Omental fat pad (tissue), 3 donors: ENCODE measurements at regions not wholly inside any gene's neighbourhood (a gene's known extent, or its start where the extent isn't known, plus 50 kb on each side); places are given as distances from the start of the nearest gene placed in this dataset.

Experiments used
- ATAC-seq: fragments of 150-250 bp; one replicate; pipeline ENCODE4 v1.9.1; 2016; ENCODE audit warnings: mild to moderate bottlenecking, moderate library complexity; ENCODE audit not compliant: low FRiP score
- DNase-seq: peaks from one replicate; pipeline ENCODE4 v3.0.0-alpha.2; 2019; ENCODE audit warnings: low spot score
- TF ChIP-seq, protein P1 (sequence below), 3 donors: fragments of 450-650 bp; IDR thresholded peaks; one replicate each; pipeline ENCODE4 v1.5.1; 2016 to 2017; ENCODE audit warnings: antibody characterized with exemption in 3 of 3, mild to moderate bottlenecking in 3 of 3, moderate library complexity in 2 of 3

DNA sequence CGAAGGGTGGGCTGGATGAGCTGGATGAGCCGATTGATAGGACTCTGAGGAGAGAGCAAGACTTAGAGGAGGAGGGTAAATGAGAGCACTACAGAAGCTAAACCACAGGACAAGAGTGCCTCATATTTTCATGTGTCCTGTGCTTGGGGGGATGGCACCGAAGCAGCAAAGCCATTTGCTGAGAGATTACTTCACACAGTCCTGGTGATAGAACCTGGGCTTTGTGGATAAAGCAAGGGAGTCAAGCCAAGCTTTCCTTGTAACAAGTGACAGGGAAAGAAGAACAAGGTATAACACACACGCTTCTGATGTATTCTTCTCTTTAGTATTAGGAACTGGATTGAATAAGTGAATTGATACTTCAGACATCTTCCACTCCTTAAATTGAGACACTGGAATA, 253.7 kb downstream of the ANKRD7 start:
- TF ChIP-seq, protein P1, sequence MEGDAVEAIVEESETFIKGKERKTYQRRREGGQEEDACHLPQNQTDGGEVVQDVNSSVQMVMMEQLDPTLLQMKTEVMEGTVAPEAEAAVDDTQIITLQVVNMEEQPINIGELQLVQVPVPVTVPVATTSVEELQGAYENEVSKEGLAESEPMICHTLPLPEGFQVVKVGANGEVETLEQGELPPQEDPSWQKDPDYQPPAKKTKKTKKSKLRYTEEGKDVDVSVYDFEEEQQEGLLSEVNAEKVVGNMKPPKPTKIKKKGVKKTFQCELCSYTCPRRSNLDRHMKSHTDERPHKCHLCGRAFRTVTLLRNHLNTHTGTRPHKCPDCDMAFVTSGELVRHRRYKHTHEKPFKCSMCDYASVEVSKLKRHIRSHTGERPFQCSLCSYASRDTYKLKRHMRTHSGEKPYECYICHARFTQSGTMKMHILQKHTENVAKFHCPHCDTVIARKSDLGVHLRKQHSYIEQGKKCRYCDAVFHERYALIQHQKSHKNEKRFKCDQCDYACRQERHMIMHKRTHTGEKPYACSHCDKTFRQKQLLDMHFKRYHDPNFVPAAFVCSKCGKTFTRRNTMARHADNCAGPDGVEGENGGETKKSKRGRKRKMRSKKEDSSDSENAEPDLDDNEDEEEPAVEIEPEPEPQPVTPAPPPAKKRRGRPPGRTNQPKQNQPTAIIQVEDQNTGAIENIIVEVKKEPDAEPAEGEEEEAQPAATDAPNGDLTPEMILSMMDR (IDR thresholded peaks at IDR 0.05) = no peak
- DNase-seq (no peak), ATAC-seq (no peak)

DNA sequence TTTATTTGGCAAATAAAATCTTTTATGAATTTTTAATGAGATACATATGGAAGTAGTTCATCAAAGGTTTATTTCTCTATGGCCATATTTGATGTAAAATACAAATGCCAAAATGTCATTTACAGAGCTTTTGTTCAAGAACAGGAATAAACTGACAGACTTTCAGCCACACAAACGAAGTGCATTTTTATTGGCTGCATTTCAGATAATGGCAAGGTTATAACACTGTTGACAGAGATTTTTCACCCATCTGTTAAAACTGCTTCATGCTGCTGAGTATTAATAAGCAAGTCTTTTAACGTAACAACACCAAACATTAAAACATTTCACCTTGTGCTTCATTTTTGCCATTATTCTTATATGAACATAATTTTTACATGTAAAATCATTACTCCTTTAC, 254.4 kb downstream of the ANKRD7 start:
- TF ChIP-seq, protein P1 (IDR thresholded peaks at IDR 0.05) = no peak
- ATAC-seq = no peak
- no peak for DNase-seq

DNA sequence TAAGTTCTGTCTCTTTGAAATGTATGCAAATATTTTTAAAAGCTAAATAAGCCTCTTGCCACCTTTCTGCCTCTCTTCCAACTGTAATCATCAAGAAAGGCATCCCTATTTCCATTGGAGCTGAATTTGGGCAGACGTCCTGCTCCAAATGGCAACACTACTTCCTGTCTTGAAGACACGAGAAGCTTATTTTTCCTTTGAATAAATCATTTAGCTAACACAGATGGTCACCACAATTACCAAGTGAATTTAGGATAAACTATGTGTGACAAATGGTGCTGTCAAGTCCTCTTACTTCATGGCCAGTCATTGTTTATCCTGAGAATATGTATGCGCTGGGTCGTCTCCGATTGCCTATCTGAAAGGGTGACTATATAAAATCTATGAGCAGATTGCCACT, 268.0 kb downstream of the ANKRD7 start:
- DNase-seq (no peak), ATAC-seq (no peak)
- TF ChIP-seq, protein P1 (IDR thresholded peaks at IDR 0.05) = no peak

DNA sequence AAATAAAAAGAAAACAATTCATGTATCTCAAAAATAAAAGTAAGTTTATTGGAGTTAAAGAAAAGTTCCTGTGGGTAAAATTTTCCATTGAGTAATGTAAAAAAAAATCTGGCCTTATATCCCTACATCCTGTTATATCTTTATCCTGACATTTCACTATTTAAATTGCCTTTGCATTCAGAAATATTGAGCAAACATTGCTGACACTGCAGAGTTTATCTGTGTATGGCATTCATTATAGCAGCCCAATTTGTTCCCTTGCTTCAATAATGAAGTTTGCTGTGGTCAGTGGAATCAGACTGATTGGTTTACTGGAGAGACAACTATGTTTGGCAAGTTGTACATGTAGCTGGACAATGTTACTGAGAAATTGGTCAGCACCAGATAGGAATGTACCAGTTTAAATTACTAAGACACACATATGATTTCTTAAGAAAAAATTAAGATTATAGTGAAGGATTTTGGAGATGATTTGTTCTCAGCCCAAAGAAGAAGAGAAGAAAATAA, 271.7 kb downstream of the ANKRD7 start:
- no peak for DNase-seq
- no peak for ATAC-seq
- TF ChIP-seq, protein P1 (IDR thresholded peaks at IDR 0.05) = no peak

DNA sequence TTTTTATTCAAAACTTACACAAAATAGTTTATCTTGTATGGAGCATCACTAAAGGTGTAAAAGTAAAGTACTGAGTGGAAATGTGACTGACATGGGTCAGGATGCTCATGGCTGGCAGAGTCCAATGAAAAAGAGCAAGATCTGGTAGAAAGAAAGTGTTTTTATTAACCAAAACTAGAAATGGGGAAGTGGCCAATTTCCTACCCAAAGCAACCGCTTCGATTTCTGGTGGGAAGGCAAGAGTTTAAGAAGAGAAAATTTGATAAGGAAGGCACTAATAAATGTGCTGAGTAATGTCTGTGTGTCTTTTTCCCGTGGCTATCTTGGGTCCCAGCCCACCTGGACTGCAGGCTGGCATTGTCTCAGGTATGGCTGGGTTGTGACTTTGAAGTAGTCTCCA, 277.7 kb downstream of the ANKRD7 start:
- TF ChIP-seq, protein P1 (IDR thresholded peaks at IDR 0.05) = no peak
- no peak for DNase-seq
- no peak for ATAC-seq

DNA sequence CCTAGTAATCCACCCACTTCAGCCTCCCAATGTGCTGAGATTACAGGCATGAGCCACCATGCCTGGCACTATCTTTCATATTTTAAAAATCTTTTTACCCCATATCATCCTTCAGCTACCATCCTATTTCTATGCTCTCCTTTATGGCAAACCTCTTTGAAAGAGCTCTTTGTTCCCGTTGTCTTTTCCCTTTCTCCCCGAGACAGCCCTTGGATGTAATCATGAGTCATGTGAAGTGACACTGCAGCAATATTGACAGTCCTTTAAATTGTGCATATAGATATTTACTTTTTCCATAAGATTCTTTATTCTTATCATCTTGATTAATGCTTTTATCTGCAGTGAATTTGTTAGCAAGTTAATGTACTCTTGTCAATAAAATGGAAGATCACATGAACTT, 286.6 kb downstream of the ANKRD7 start:
- DNase-seq (no peak), ATAC-seq (no peak)
- TF ChIP-seq, protein P1 (IDR thresholded peaks at IDR 0.05) = no peak

GRCh38 chr7:118517275-118517674, 292.8 kb downstream of the ANKRD7 start:
- DNase-seq (no peak), ATAC-seq (no peak)
- TF ChIP-seq, protein P1 (IDR thresholded peaks at IDR 0.05) = no peak
